Ovary (tissue), 3 donors: ENCODE measurements at regions not wholly inside any gene's neighbourhood (a gene's known extent, or its start where the extent isn't known, plus 50 kb on each side); places are given as distances from the start of the nearest gene placed in this dataset.

Experiments used
- CTCF ChIP-seq, 3 donors: fragments of 450-650 bp in 2 of 3; fragments of 200-600 bp in 1 of 3; IDR thresholded peaks; one replicate each; pipeline versions ENCODE4 v1.5.1 to v1.8.0; 2016 to 2022; ENCODE audit warnings: antibody characterized with exemption in 3 of 3, mild to moderate bottlenecking in 1 of 3
- EP300 ChIP-seq: sonication (generic); formaldehyde crosslinking; IDR thresholded peaks from one replicate; pipeline ENCODE4 v1.6.1; 2017; ENCODE audit warnings: antibody characterized with exemption
- POLR2A ChIP-seq: fragments of 450-650 bp; IDR thresholded peaks from one replicate; pipeline ENCODE4 v1.6.1; 2017; ENCODE audit warnings: antibody characterized with exemption, mild to moderate bottlenecking, moderate library complexity
- donor health status: DM: no; HTN: no; CAD: no.

DNA sequence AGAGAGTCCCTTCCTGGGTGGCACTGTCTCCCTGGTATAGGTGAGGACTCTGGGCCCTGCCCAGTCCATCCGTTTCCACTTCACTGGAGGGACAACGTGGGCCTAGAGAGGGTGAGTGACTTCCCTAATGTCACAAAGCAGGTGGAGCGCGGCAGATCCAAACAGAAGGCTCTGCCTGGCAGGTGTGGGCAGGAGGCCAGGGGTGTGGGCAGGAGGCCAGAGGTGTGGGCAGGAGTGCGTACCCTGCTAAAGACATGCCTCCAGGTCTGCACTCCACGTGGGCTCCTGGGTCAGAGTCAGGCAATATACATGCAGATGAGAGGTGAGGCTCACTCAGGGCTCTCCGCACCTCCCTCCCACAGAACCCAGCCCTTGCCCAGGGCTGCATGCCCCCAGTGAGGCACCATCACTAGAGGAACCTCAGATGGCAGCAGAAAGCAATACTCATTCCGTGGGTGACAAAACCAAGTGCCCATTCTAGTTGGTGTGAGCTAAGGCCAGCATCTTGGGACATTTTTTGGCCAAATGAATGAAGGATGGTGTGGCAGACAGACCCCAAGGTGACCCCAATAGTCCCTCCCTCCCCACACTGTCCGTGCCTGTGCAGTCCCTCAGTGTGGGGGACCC is 271.6 kb upstream of the RTL1 start:
- TF ChIP-seq CTCF (IDR thresholded peaks at IDR 0.05): no peak
- TF ChIP-seq POLR2A: no peak
- no peak for TF ChIP-seq EP300
